HG03280 (cell line): ENCODE measurements at regions not wholly inside any gene's neighbourhood (a gene's known extent, or its start where the extent isn't known, plus 50 kb on each side); places are given as distances from the start of the nearest gene placed in this dataset.

Experiments used
- ATAC-seq: cut with Tn5 transposase; IDR thresholded peaks from one replicate; pipeline ENCODE4 v1.9.1; 2021; ENCODE audit warnings: mild to moderate bottlenecking, moderate library complexity; ENCODE audit not compliant: unreplicated experiment

- ATAC-seq = no peak
Observed at GRCh38 chr18:27649621-27650020, 464.5 kb upstream of the CHST9 start.

GRCh38 chr18:27645929-27646328 lies 460.8 kb upstream of the CHST9 start:
- ATAC-seq = no peak

GRCh38 chr18:27636576-27637085 lies 451.5 kb upstream of the CHST9 start:
- ATAC-seq = no peak

- ATAC-seq = no peak
Observed at GRCh38 chr18:27632706-27633105, 447.6 kb upstream of the CHST9 start.

- no peak for ATAC-seq
Observed at GRCh38 chr18:27627927-27628326, 442.8 kb upstream of the CHST9 start.

- ATAC-seq = no peak
Observed at GRCh38 chr18:27621236-27621890, 436.3 kb upstream of the CHST9 start.

GRCh38 chr18:27619906-27620305 lies 434.8 kb upstream of the CHST9 start:
- no peak for ATAC-seq

- ATAC-seq = no peak
Observed at GRCh38 chr18:27619090-27619772, 434.1 kb upstream of the CHST9 start.

- ATAC-seq = no peak
Observed at GRCh38 chr18:27616324-27616723, 431.2 kb upstream of the CHST9 start.

GRCh38 chr18:27614951-27615844 lies 430.1 kb upstream of the CHST9 start:
- ATAC-seq = no peak

- ATAC-seq = no peak
Observed at GRCh38 chr18:27609221-27609620, 424.1 kb upstream of the CHST9 start.

GRCh38 chr18:27608742-27609141 lies 423.6 kb upstream of the CHST9 start:
- ATAC-seq = no peak

GRCh38 chr18:27608174-27608573 lies 423.1 kb upstream of the CHST9 start:
- ATAC-seq = no peak

GRCh38 chr18:27606741-27607140 lies 421.6 kb upstream of the CHST9 start:
- ATAC-seq = no peak

- peak; percentile 82 for ATAC-seq
Observed at GRCh38 chr18:27605107-27605834, 420.2 kb upstream of the CHST9 start.

GRCh38 chr18:27604583-27604982 lies 419.5 kb upstream of the CHST9 start:
- ATAC-seq = no peak

GRCh38 chr18:27602092-27602491 lies 417.0 kb upstream of the CHST9 start:
- ATAC-seq = no peak

GRCh38 chr18:27600245-27600644 lies 415.1 kb upstream of the CHST9 start:
- ATAC-seq = no peak

- peak; percentile 86 for ATAC-seq
Observed at GRCh38 chr18:27599202-27599829, 414.2 kb upstream of the CHST9 start.

- ATAC-seq = no peak
Observed at GRCh38 chr18:27595113-27595838, 410.2 kb upstream of the CHST9 start.
